ENCODE measurements at regions not wholly inside any gene's neighbourhood (a gene's known extent, or its start where the extent isn't known, plus 50 kb on each side); places are given as distances from the start of the nearest gene placed in this dataset.

DNA sequence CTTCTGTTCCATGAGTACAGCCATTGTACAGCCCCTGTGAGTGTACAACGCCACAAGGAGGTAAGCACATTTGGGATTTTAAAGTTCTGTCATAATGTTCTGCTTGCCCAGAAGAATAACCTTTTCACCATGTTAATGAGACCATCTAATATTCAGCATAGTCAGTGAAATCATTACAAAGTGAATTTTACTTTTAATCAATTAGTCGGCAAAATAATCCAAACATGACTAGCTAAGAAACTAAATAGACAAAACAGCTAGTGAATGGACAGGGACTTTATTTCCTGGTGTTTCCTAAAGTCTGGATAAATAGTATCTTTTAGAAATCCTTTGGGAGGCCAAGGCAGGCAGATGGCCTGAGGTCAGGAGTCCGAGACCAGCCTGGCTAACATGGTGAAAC, 69.0 kb upstream of the NRSN1 start:
- Histone ChIP-seq H4K91ac (ENCODE audit: insufficient read depth, low read depth, low read length) (no peak overlapping the region), H3K4me1 (ENCODE audit: control insufficient read depth, insufficient read depth, low read length) (no peaks in the 10 kb centered on the region), H3K9me3 (ENCODE audit: control insufficient read depth, insufficient read depth, low read length) (peaks cover 10% of the 10 kb centered on the region), H4K5ac (ENCODE audit: low read depth, low read length) (no peak overlapping the region), H3K4me2 (ENCODE audit: low read depth, low read length) (no peak overlapping the region), H2BK15ac (ENCODE audit: low read depth, low read length) (no peak overlapping the region), H2BK20ac (ENCODE audit: low read depth, low read length) (no peak overlapping the region), H3K36me3 (ENCODE audit: control insufficient read depth, insufficient read depth, low read length) (no peaks in the 10 kb centered on the region), H3K23ac (ENCODE audit: low read depth, low read length) (no peak overlapping the region), H2AK9ac (replicated peaks; ENCODE audit: low read depth, low read length, poor library complexity) (no peak overlapping the region), H3K4ac (ENCODE audit: low read depth, low read length) (no peak overlapping the region), H3K56ac (ENCODE audit: extremely low read depth, insufficient read depth, low read length) (no peak overlapping the region), H3K27me3 (ENCODE audit: control insufficient read depth, insufficient read depth, low read length) (no peaks in the 10 kb centered on the region), H4K8ac (ENCODE audit: low read depth in 2 of 2, low read length in 2 of 2) (no peak overlapping the region), H4K20me1 (ENCODE audit: insufficient read depth, low read length) (no peaks in the 10 kb centered on the region), H2BK5ac (ENCODE audit: low read depth, low read length, poor library complexity, severe bottlenecking) (no peak overlapping the region), H3K9ac (ENCODE audit: low read depth, low read length) (no peak overlapping the region), H2AFZ (replicated peaks; ENCODE audit: low read length, poor library complexity) (no peak overlapping the region), H3K14ac (replicated peaks; ENCODE audit: low read depth, low read length) (no peak overlapping the region), H3K18ac (ENCODE audit: low read depth, low read length) (no peak overlapping the region), H3K9me1 (ENCODE audit: insufficient read depth, low read length) (no peaks in the 10 kb centered on the region), H3K4me3 (ENCODE audit: insufficient read depth, low read depth, low read length) (no peak overlapping the region), H3K27ac (ENCODE audit: insufficient read depth, low read length) (no peak overlapping the region), H2AK5ac (ENCODE audit: low read depth, low read length) (no peak overlapping the region), H2BK120ac (ENCODE audit: low read depth, low read length) (no peak overlapping the region), H3K79me1 (ENCODE audit: low read depth in 1 of 2, low read length in 2 of 2) (no peaks in the 10 kb centered on the region)
- POLR2A ChIA-PET (ENCODE audit: unreplicated experiment), result no interaction called here
- ATAC-seq (ENCODE audit: low read depth) (no peak), DNase-seq (no peak)
- dilution Hi-C loops (cut with HindIII; ENCODE audit: low sequenced_read_pairs, unreplicated experiment) (no loop called here), intact Hi-C loops (cut with micrococcal nuclease) (no loop called here), in situ Hi-C loops (cut with MboI; ENCODE audit: low sequenced_read_pairs) (no loop called here)
- CTCF ChIA-PET, result no interaction called here
- no TSS peak for BruUV-seq (replicated peaks)
- TF ChIP-seq MAFK (IDR thresholded peaks at IDR 0.05; ENCODE audit: low read depth, low read length) (no peak), NFE2L2 (IDR thresholded peaks at IDR 0.05; ENCODE audit: low read depth, low read length) (no peak), MAZ (IDR thresholded peaks at IDR 0.05; ENCODE audit: borderline replicate concordance, low read depth, low read length) (no peak), RFX5 (IDR thresholded peaks at IDR 0.05; ENCODE audit: low read depth, low read length) (no peak)
- TF ChIP-seq, protein P1, sequence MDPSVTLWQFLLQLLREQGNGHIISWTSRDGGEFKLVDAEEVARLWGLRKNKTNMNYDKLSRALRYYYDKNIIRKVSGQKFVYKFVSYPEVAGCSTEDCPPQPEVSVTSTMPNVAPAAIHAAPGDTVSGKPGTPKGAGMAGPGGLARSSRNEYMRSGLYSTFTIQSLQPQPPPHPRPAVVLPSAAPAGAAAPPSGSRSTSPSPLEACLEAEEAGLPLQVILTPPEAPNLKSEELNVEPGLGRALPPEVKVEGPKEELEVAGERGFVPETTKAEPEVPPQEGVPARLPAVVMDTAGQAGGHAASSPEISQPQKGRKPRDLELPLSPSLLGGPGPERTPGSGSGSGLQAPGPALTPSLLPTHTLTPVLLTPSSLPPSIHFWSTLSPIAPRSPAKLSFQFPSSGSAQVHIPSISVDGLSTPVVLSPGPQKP (IDR thresholded peaks at IDR 0.05; ENCODE audit: borderline replicate concordance, low read depth, low read length), result no peak
- no CpG with 5 or more reads among the region's 3 CpGs for WGBS, 2 experiments (ENCODE audit: extremely low coverage in 2 of 2, insufficient read length in 1 of 2)
